Esophagus squamous epithelium (tissue), 5 donors: ENCODE measurements at regions not wholly inside any gene's neighbourhood (a gene's known extent, or its start where the extent isn't known, plus 50 kb on each side); places are given as distances from the start of the nearest gene placed in this dataset.

ENCODE experiments used
- DNase-seq: peaks from one replicate; lab custom pipeline; 2025; lab: John Stamatoyannopoulos, UW
- H3K27ac ChIP-seq, 4 donors: fragments of 200-600 bp; sonication (generic); one replicate each; pipeline ENCODE4 v1.5.1; 2016 to 2019; ENCODE audit warnings: mild to moderate bottlenecking in 1 of 4
- H3K27me3 ChIP-seq, 4 donors: fragments of 200-600 bp; sonication (generic); 1 replicate in 3 of 4; 2 replicates in 1 of 4; pipeline versions ENCODE4 v1.5.1 to v1.6.0; 2017 to 2021; ENCODE audit warnings: antibody characterized with exemption in 1 of 4
- H3K36me3 ChIP-seq, 3 donors: fragments of 200-600 bp; sonication (generic); one replicate each; pipeline ENCODE4 v1.5.1; 2016 to 2019
- H3K4me1 ChIP-seq, 3 donors: fragments of 200-600 bp; sonication (generic); one replicate each; pipeline ENCODE4 v1.5.1; 2017 to 2019
- H3K4me3 ChIP-seq, 4 donors: fragments of 200-600 bp; sonication (generic); 1 replicate in 3 of 4; 2 replicates in 1 of 4; pipeline ENCODE4 v1.5.1; 2016 to 2019; ENCODE audit warnings: mild to moderate bottlenecking in 2 of 4, moderate library complexity in 1 of 4
- H3K9me3 ChIP-seq, 3 donors: fragments of 200-600 bp; sonication (generic); one replicate each; pipeline ENCODE4 v1.5.1; 2016 to 2019
- POLR2A ChIP-seq, 4 donors: fragments of 450-650 bp; IDR thresholded peaks; one replicate each; pipeline ENCODE4 v1.6.1; 2017; ENCODE audit warnings: antibody characterized with exemption in 4 of 4, mild to moderate bottlenecking in 4 of 4, moderate library complexity in 3 of 4
- WGBS, 2 donors: methylation state at CpG; one replicate each; pipeline ENCODE4 v1.1.5; 2018; 5-methylcytosine and 5-hydroxymethylcytosine counted together
- intact Hi-C: fragments of 100-400 bp; cut with DNase I; formaldehyde crosslinking; loops from one replicate; pipeline ENCODE4 v1.15.0; 2022
- TF ChIP-seq, protein P1 (sequence below), 6 experiments: fragments of 450-650 bp in 4 of 6; fragments of 200-600 bp in 2 of 6; sonication (generic) in 2 of 6; IDR thresholded peaks; one replicate each; pipeline ENCODE4 v1.5.1; 2016 to 2019; ENCODE audit warnings: antibody characterized with exemption in 6 of 6, mild to moderate bottlenecking in 4 of 6, moderate library complexity in 4 of 6
- donor health status: DM: yes; HTN: yes; CAD: no.

GRCh38 chr7:120014925-120015465, 258.0 kb upstream of the KCND2 start:
- intact Hi-C loops = no loop called here
- Histone ChIP-seq H3K9me3 (no peaks in the 10 kb centered on the region), H3K4me3 (no peak overlapping the region), H3K36me3 (no peaks in the 10 kb centered on the region), H3K4me1 (no peaks in the 10 kb centered on the region), H3K27ac (no peak overlapping the region), H3K27me3 (no peaks in the 10 kb centered on the region)
- DNase-seq = no peak
- no peak for TF ChIP-seq POLR2A (IDR thresholded peaks at IDR 0.05)
- TF ChIP-seq, protein P1, sequence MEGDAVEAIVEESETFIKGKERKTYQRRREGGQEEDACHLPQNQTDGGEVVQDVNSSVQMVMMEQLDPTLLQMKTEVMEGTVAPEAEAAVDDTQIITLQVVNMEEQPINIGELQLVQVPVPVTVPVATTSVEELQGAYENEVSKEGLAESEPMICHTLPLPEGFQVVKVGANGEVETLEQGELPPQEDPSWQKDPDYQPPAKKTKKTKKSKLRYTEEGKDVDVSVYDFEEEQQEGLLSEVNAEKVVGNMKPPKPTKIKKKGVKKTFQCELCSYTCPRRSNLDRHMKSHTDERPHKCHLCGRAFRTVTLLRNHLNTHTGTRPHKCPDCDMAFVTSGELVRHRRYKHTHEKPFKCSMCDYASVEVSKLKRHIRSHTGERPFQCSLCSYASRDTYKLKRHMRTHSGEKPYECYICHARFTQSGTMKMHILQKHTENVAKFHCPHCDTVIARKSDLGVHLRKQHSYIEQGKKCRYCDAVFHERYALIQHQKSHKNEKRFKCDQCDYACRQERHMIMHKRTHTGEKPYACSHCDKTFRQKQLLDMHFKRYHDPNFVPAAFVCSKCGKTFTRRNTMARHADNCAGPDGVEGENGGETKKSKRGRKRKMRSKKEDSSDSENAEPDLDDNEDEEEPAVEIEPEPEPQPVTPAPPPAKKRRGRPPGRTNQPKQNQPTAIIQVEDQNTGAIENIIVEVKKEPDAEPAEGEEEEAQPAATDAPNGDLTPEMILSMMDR (IDR thresholded peaks at IDR 0.05) = no peak
- 43 to 47% methylated on average over 4 of the region's 4 CpGs for WGBS, 2 donors

- no peak for DNase-seq
- no peak overlapping the region for H3K27ac ChIP-seq
- no peaks in the 10 kb centered on the region for H3K4me1 ChIP-seq
- intact Hi-C loops = no loop called here
- H3K27me3 ChIP-seq = no peaks in the 10 kb centered on the region
- no peak for TF ChIP-seq POLR2A (IDR thresholded peaks at IDR 0.05)
- TF ChIP-seq, protein P1 (IDR thresholded peaks at IDR 0.05) = no peak
- no peak overlapping the region for H3K4me3 ChIP-seq
- no peaks in the 10 kb centered on the region for H3K9me3 ChIP-seq
- WGBS, 2 donors = 37 to 60% methylated on average over 1 of the region's 1 CpG
- no peaks in the 10 kb centered on the region for H3K36me3 ChIP-seq
Observed at GRCh38 chr7:120021085-120021484, 251.9 kb upstream of the KCND2 start.

DNA sequence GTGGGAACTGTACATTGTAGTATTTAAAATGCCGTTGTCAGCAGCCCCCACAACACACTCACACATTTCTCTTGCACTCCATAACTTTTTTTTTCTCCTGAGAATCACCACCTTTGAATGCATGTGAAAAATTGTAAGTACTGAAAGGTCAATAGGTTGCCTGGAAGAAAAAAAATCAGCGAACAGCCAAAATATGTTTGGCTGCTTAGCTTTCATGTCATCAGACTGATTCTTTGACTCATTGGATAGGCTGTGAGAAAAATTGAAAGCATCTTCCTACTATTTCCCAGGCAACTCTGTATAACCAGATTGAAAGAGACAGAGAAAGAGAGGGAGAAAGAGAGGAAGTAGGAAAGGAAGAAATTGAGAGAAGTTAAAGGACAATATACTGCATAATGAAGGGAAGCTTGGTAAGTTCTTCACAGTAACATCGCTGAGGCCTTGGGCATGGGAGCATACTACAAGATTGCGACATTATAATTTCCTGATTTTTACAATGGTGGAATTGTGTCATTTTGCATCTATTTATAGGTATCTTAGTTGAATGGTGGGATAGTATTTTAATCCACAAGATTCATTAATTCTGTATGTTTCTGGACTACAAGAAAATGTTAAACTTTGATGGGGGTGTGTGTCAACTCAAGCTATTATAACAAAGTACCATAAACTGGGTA, 249.3 kb upstream of the KCND2 start:
- 58 to 71% methylated on average over 4 of the region's 4 CpGs for whole genome bisulfite sequencing, 2 donors
- DNase-seq = no peak

DNA sequence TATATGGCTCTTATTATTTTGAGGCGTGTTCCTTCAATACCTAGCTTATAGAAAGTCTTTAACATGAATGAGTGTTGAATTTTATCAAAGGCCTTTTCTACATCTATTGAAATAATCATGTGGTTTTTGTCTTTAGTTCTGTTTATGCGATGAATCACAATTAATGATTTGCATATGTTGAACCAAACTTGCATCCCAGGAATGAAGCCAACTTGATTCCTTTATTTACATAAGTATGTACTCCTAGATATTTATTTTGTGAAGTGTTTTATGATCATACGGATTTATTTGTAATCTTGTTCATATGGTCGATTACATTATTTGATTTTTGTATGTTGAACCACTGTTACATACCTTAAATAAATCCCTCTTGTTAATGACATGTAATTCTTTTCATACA, 244.3 kb upstream of the KCND2 start:
- Histone ChIP-seq H3K4me3 (no peak overlapping the region), H3K27me3 (no peaks in the 10 kb centered on the region), H3K27ac (no peak overlapping the region), H3K36me3 (no peaks in the 10 kb centered on the region), H3K4me1 (no peaks in the 10 kb centered on the region), H3K9me3 (no peaks in the 10 kb centered on the region)
- DNase-seq = no peak
- intact Hi-C loops = no loop called here
- 48 to 65% methylated on average over 4 of the region's 4 CpGs for WGBS, 2 donors
- no peak for TF ChIP-seq POLR2A (IDR thresholded peaks at IDR 0.05)
- TF ChIP-seq, protein P1 (IDR thresholded peaks at IDR 0.05) = no peak

More for the DNA sequence above, 249.3 kb upstream of the KCND2 start:
- H3K9me3 ChIP-seq = no peaks in the 10 kb centered on the region
- H3K27me3 ChIP-seq = no peaks in the 10 kb centered on the region
- H3K4me3 ChIP-seq = no peak overlapping the region
- intact Hi-C loops = no loop called here
- no peak for TF ChIP-seq POLR2A (IDR thresholded peaks at IDR 0.05)
- TF ChIP-seq, protein P1 (IDR thresholded peaks at IDR 0.05) = no peak
- H3K36me3 ChIP-seq = no peaks in the 10 kb centered on the region
- H3K4me1 ChIP-seq = no peaks in the 10 kb centered on the region
- H3K27ac ChIP-seq = no peak overlapping the region

- intact Hi-C loops = no loop called here
- Histone ChIP-seq H3K4me1 (no peaks in the 10 kb centered on the region), H3K36me3 (no peaks in the 10 kb centered on the region), H3K27ac (no peak overlapping the region), H3K9me3 (no peaks in the 10 kb centered on the region), H3K27me3 (no peaks in the 10 kb centered on the region), H3K4me3 (no peak overlapping the region)
- TF ChIP-seq, protein P1 (IDR thresholded peaks at IDR 0.05) = no peak
- no peak for TF ChIP-seq POLR2A (IDR thresholded peaks at IDR 0.05)
- DNase-seq = no peak
- WGBS, 2 donors = 38 to 64% methylated on average over 1 of the region's 1 CpG
Observed at GRCh38 chr7:120030876-120031275, 242.1 kb upstream of the KCND2 start.
